ENCODE measurements at regions not wholly inside any gene's neighbourhood (a gene's known extent, or its start where the extent isn't known, plus 50 kb on each side); places are given as distances from the start of the nearest gene placed in this dataset.

DNA sequence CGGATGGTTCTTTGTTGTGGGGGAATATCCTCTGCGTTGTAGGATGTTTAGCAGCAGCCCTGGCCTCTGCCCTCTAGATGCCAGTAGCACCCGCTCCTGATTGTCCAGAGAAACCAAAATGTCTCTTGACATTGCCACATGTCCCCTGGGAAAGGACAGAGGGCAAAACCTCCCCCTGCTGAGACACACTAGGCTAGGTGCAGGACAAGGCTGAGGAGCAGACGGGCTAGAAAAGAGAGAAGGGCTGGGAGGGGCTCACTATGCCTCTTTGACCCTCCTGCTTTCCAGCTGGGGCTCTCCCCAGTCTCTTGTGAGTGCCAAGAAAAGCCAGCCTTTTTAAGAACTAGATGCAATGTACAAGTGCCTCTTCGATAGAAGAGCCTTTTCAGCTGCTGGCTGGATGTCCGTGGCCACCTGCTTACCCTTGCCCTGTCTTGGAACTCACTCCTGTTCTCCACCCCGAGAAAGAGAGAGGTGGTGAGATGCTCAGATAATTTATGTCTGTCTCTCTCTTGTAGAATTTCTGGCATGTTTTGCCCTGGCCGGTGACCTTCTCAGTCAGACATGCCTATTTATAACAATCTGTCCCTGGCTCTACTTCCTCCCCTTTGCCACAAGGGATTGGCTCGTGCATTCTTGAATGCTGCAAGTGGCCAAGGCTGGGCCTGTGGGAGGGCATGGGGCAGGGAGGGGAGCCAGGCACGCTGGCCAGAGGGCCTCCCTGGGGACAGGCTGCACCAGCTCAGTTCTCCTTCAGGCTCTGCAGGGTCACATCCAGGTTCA is 142.6 kb downstream of the RPLP1 start:
- H3K4me1 Mint-ChIP-seq (ENCODE audit: insufficient read depth, unreplicated experiment): peaks cover 32% of the 10 kb centered on the region
- intact Hi-C loops (cut with micrococcal nuclease): no loop called here
- POLR2A ChIA-PET: interaction anchor here (0.7 kb wide), 1 partner anchor 8 kb away, joined by 3 read pairs; no protein-coding TSS in a partner anchor
- CTCF ChIA-PET: no interaction called here
- H3K27me3 Mint-ChIP-seq (ENCODE audit: insufficient read depth, unreplicated experiment): peaks cover 40% of the 10 kb centered on the region
- no peak overlapping the region for H3K27ac Mint-ChIP-seq (ENCODE audit: low read depth, unreplicated experiment)
- no TSS peak for BruUV-seq (replicated peaks)
- H3K9me3 Mint-ChIP-seq (ENCODE audit: unreplicated experiment): no peaks in the 10 kb centered on the region
- TF ChIP-seq, protein P1, sequence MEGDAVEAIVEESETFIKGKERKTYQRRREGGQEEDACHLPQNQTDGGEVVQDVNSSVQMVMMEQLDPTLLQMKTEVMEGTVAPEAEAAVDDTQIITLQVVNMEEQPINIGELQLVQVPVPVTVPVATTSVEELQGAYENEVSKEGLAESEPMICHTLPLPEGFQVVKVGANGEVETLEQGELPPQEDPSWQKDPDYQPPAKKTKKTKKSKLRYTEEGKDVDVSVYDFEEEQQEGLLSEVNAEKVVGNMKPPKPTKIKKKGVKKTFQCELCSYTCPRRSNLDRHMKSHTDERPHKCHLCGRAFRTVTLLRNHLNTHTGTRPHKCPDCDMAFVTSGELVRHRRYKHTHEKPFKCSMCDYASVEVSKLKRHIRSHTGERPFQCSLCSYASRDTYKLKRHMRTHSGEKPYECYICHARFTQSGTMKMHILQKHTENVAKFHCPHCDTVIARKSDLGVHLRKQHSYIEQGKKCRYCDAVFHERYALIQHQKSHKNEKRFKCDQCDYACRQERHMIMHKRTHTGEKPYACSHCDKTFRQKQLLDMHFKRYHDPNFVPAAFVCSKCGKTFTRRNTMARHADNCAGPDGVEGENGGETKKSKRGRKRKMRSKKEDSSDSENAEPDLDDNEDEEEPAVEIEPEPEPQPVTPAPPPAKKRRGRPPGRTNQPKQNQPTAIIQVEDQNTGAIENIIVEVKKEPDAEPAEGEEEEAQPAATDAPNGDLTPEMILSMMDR (IDR thresholded peaks at IDR 0.05; ENCODE audit: unreplicated experiment): no peak
- H3K36me3 Mint-ChIP-seq (ENCODE audit: insufficient read depth, unreplicated experiment): no peaks in the 10 kb centered on the region
- H3K4me3 Mint-ChIP-seq (ENCODE audit: unreplicated experiment): no peak overlapping the region
- no peak for DNase-seq (ENCODE audit: unreplicated experiment)

DNA sequence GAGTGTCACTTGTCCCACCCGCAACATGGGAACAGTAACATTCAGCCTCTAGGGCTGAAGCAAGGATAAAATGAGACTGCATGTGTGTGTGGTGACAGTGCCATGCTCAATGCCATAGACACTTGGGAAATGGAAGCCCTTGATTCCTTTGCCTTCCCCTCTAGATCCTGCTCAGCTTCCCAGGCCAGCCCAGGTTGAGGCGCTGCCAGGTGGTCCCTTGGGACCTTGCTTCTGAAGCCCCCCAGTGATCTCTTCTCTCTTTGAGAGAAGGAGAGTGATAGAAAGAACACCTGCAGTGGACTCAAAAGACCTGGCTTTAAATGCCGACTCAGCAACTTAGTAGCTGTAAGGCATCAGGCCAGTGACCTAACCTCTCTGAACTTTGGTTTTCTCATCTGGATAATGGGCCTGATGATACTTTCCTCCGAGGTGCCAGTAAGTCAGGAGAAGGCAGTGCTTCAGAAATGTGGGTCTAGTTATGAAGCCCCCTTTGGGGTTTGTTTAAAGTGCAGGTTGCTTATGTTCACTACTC is 144.5 kb downstream of the RPLP1 start:
- no peak overlapping the region for H3K27ac Mint-ChIP-seq (ENCODE audit: low read depth, unreplicated experiment)
- no peaks in the 10 kb centered on the region for H3K9me3 Mint-ChIP-seq (ENCODE audit: unreplicated experiment)
- ChIA-PET CTCF (interaction anchor here (0.6 to 0.9 kb wide), 2 partner anchors 22 to 599 kb away, joined by 3 read pairs; no protein-coding TSS in a partner anchor), POLR2A (no interaction called here)
- no peak overlapping the region for H3K4me3 Mint-ChIP-seq (ENCODE audit: unreplicated experiment)
- intact Hi-C loops (cut with micrococcal nuclease): no loop called here
- H3K36me3 Mint-ChIP-seq (ENCODE audit: insufficient read depth, unreplicated experiment): no peaks in the 10 kb centered on the region
- H3K27me3 Mint-ChIP-seq (ENCODE audit: insufficient read depth, unreplicated experiment): peaks cover 45% of the 10 kb centered on the region
- peaks cover 17% of the 10 kb centered on the region for H3K4me1 Mint-ChIP-seq (ENCODE audit: insufficient read depth, unreplicated experiment)
- TF ChIP-seq, protein P1 (IDR thresholded peaks at IDR 0.05; ENCODE audit: unreplicated experiment): no peak
- no TSS peak for BruUV-seq (replicated peaks)
- DNase-seq (ENCODE audit: unreplicated experiment): no peak

DNA sequence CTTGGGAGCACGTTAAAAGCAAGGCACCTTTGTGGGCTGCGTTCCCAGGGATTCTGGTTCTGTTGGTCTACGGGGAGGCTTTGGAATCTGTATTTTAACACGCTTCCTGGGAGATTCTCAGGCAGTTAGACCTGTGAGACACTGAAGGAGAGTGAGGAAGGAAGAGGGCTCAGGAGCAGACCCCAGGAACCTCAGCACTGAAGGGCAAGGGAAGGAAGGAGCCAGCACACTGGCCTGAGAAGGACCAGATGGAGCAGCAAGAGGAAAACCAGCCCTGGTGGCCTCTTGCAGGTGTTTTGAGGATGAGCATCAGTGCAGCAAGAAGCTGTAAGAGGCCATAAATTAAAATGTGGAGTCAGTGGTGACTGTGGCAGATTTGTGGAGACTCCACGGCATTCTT is 146.7 kb downstream of the RPLP1 start:
- no peak for DNase-seq (ENCODE audit: unreplicated experiment)
- Mint-ChIP-seq H3K4me3 (ENCODE audit: unreplicated experiment) (no peak overlapping the region), H3K27ac (ENCODE audit: low read depth, unreplicated experiment) (no peak overlapping the region), H3K36me3 (ENCODE audit: insufficient read depth, unreplicated experiment) (no peaks in the 10 kb centered on the region), H3K27me3 (ENCODE audit: insufficient read depth, unreplicated experiment) (peaks cover 60% of the 10 kb centered on the region), H3K4me1 (ENCODE audit: insufficient read depth, unreplicated experiment) (peaks cover 7% of the 10 kb centered on the region), H3K9me3 (ENCODE audit: unreplicated experiment) (no peaks in the 10 kb centered on the region)
- TF ChIP-seq, protein P1 (IDR thresholded peaks at IDR 0.05; ENCODE audit: unreplicated experiment): no peak
- intact Hi-C loops (cut with micrococcal nuclease): no loop called here
- no TSS peak for BruUV-seq (replicated peaks)
- CTCF ChIA-PET: interaction anchor here (0.7 kb wide), 2 partner anchors 77 to 186 kb away, joined by 3 to 6 read pairs; no protein-coding TSS in a partner anchor
- POLR2A ChIA-PET: no interaction called here

DNA sequence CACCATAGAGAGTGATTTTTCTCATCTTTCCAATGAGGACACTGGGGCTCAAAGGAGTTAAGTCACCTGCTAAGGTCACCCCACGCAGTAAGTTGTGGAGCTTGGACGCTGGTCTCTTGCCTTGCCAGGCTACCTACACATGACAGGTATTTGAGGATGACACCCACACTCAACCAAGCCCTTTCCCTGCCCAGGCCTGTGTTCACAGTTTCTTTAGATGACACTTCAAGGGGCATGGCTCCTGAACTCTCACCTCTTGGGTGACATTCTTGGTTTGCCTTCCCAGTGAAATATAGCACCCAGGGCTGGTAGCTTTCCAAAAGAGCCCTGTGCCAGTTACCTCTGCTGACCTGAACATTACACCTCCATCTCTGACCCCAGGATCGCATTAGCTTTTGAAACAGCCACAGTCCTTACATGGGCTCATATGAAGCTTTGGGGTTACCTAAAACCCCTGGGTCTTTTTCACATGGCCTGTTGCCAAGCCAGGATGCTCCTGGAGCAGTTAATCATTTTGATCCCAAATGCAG is 148.0 kb downstream of the RPLP1 start:
- DNase-seq (ENCODE audit: unreplicated experiment): no peak
- TF ChIP-seq, protein P1 (IDR thresholded peaks at IDR 0.05; ENCODE audit: unreplicated experiment): no peak
- BruUV-seq (replicated peaks): no TSS peak
- H3K36me3 Mint-ChIP-seq (ENCODE audit: insufficient read depth, unreplicated experiment): no peaks in the 10 kb centered on the region
- no peak overlapping the region for H3K27ac Mint-ChIP-seq (ENCODE audit: low read depth, unreplicated experiment)
- peaks cover 59% of the 10 kb centered on the region for H3K27me3 Mint-ChIP-seq (ENCODE audit: insufficient read depth, unreplicated experiment)
- H3K4me3 Mint-ChIP-seq (ENCODE audit: unreplicated experiment): no peak overlapping the region
- no peaks in the 10 kb centered on the region for H3K4me1 Mint-ChIP-seq (ENCODE audit: insufficient read depth, unreplicated experiment)
- intact Hi-C loops (cut with micrococcal nuclease): no loop called here
- H3K9me3 Mint-ChIP-seq (ENCODE audit: unreplicated experiment): no peaks in the 10 kb centered on the region
- POLR2A ChIA-PET: interaction anchor here (0.6 kb wide), 1 partner anchor 866 kb away, joined by 3 read pairs; no protein-coding TSS in a partner anchor
- CTCF ChIA-PET: no interaction called here
